Ovary (tissue), 3 donors: ENCODE measurements at regions not wholly inside any gene's neighbourhood (a gene's known extent, or its start where the extent isn't known, plus 50 kb on each side); places are given as distances from the start of the nearest gene placed in this dataset.

ENCODE experiments used
- CTCF ChIP-seq, 3 donors: fragments of 450-650 bp in 2 of 3; fragments of 200-600 bp in 1 of 3; IDR thresholded peaks; one replicate each; pipeline versions ENCODE4 v1.5.1 to v1.8.0; 2016 to 2022; ENCODE audit warnings: antibody characterized with exemption in 3 of 3, mild to moderate bottlenecking in 1 of 3
- POLR2A ChIP-seq: fragments of 450-650 bp; IDR thresholded peaks from one replicate; pipeline ENCODE4 v1.6.1; 2017; ENCODE audit warnings: antibody characterized with exemption, mild to moderate bottlenecking, moderate library complexity
- donor health status: DM: no; HTN: no; CAD: no.

- TF ChIP-seq CTCF (IDR thresholded peaks at IDR 0.05) (no peak), POLR2A (no peak)
These were observed 415.9 kb upstream of the SYT1 start for GRCh38 chr12:78448692-78449091.
